Gastroesophageal sphincter (tissue), 4 donors: ENCODE measurements at regions not wholly inside any gene's neighbourhood (a gene's known extent, or its start where the extent isn't known, plus 50 kb on each side); places are given as distances from the start of the nearest gene placed in this dataset.
"Not testable (repeated sequence)": the region's sequence is repeated elsewhere in the genome, so short reads cannot be mapped to it uniquely, and the experiment has no call there.

ENCODE experiments used
- ATAC-seq: fragments of 150-250 bp; one replicate; pipeline ENCODE4 v1.9.1; 2016; ENCODE audit warnings: mild to moderate bottlenecking, moderate library complexity
- H3K27ac ChIP-seq, 4 donors: fragments of 200-600 bp; sonication (generic) in 3 of 4; 1 replicate in 3 of 4; 2 replicates in 1 of 4; pipeline ENCODE4 v1.5.1; 2016 to 2019
- H3K27me3 ChIP-seq: fragments of 200-600 bp; sonication (generic); one replicate; pipeline ENCODE4 v1.5.1; 2019
- H3K36me3 ChIP-seq, 2 donors: fragments of 200-600 bp; sonication (generic); one replicate each; pipeline ENCODE4 v1.5.1; 2019; ENCODE audit warnings: control low read depth in 1 of 2
- H3K4me1 ChIP-seq, 3 donors: fragments of 200-600 bp; sonication (generic); 1 replicate in 2 of 3; 2 replicates in 1 of 3; pipeline ENCODE4 v1.5.1; 2016 to 2019; ENCODE audit warnings: control low read depth in 2 of 3
- H3K4me3 ChIP-seq, 2 donors: fragments of 200-600 bp; sonication (generic); one replicate each; pipeline ENCODE4 v1.5.1; 2019; ENCODE audit warnings: mild to moderate bottlenecking in 1 of 2, moderate library complexity in 1 of 2
- H3K9me3 ChIP-seq, 3 donors: fragments of 200-600 bp; sonication (generic); one replicate each; pipeline ENCODE4 v1.5.1; 2017 to 2019; ENCODE audit warnings: control low read depth in 2 of 3
- EP300 ChIP-seq: sonication (generic); formaldehyde crosslinking; IDR thresholded peaks from one replicate; pipeline ENCODE4 v1.6.1; 2017; ENCODE audit warnings: antibody characterized with exemption, mild to moderate bottlenecking
- POLR2A ChIP-seq, 2 donors: fragments of 450-650 bp; IDR thresholded peaks; one replicate each; pipeline ENCODE4 v1.6.1; 2017; ENCODE audit warnings: antibody characterized with exemption in 2 of 2, mild to moderate bottlenecking in 2 of 2, moderate library complexity in 1 of 2
- POLR2AphosphoS5 ChIP-seq: sonication (generic); formaldehyde crosslinking; IDR thresholded peaks from one replicate; pipeline ENCODE4 v1.6.1; 2017; ENCODE audit warnings: antibody characterized with exemption
- whole genome bisulfite sequencing, 2 donors: methylation state at CpG; one replicate each; pipeline ENCODE4 v1.1.5; 2018; ENCODE audit warnings: low coverage in 1 of 2; 5-methylcytosine and 5-hydroxymethylcytosine counted together
- TF ChIP-seq, protein P1 (sequence below), 4 experiments: fragments of 200-600 bp in 2 of 4; fragments of 450-650 bp in 2 of 4; sonication (generic) in 1 of 4; IDR thresholded peaks; one replicate each; pipeline ENCODE4 v1.5.1; 2017 to 2019; ENCODE audit warnings: antibody characterized with exemption in 4 of 4, mild to moderate bottlenecking in 2 of 4, moderate library complexity in 2 of 4

- H3K27me3 ChIP-seq, result no peaks in the 10 kb centered on the region
- no peaks in the 10 kb centered on the region for H3K36me3 ChIP-seq
- no peaks in the 10 kb centered on the region for H3K4me1 ChIP-seq
- ATAC-seq, result no peak
- H3K27ac ChIP-seq, result no peak overlapping the region
- H3K9me3 ChIP-seq, result no peaks in the 10 kb centered on the region
- TF ChIP-seq EP300 (no peak), POLR2AphosphoS5 (no peak), POLR2A (IDR thresholded peaks at IDR 0.05) (no peak)
- TF ChIP-seq, protein P1, sequence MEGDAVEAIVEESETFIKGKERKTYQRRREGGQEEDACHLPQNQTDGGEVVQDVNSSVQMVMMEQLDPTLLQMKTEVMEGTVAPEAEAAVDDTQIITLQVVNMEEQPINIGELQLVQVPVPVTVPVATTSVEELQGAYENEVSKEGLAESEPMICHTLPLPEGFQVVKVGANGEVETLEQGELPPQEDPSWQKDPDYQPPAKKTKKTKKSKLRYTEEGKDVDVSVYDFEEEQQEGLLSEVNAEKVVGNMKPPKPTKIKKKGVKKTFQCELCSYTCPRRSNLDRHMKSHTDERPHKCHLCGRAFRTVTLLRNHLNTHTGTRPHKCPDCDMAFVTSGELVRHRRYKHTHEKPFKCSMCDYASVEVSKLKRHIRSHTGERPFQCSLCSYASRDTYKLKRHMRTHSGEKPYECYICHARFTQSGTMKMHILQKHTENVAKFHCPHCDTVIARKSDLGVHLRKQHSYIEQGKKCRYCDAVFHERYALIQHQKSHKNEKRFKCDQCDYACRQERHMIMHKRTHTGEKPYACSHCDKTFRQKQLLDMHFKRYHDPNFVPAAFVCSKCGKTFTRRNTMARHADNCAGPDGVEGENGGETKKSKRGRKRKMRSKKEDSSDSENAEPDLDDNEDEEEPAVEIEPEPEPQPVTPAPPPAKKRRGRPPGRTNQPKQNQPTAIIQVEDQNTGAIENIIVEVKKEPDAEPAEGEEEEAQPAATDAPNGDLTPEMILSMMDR (IDR thresholded peaks at IDR 0.05), result no peak
- H3K4me3 ChIP-seq, result no peak overlapping the region
Observed at GRCh38 chr20:1752045-1752444, 94.5 kb upstream of the SIRPG start.

DNA sequence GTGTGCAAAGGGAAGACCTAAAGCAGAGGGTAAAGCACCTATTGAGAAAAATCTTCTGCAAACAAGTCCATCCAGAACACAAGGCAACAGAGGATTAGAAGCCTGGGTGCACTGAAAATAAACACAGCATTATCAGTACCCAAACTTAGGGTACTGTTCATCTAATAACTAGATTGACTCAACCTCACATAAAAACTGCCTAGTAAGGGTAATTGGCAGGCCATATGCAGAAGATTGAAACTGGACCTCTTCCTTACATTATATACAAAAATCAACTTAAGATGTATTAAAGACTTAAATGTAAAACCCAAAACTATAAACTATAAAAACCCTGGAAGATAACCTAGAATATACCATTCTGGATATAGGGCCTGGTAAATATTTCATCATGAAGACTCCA is 91.2 kb upstream of the SIRPG start:
- H3K27ac ChIP-seq, result no peak overlapping the region
- no peaks in the 10 kb centered on the region for H3K36me3 ChIP-seq
- ATAC-seq, result no peak
- no peak overlapping the region for H3K4me3 ChIP-seq
- peaks cover 3% of the 10 kb centered on the region for H3K27me3 ChIP-seq
- no peaks in the 10 kb centered on the region for H3K9me3 ChIP-seq
- TF ChIP-seq POLR2A (IDR thresholded peaks at IDR 0.05) (no peak), POLR2AphosphoS5 (no peak), EP300 (no peak)
- TF ChIP-seq, protein P1 (IDR thresholded peaks at IDR 0.05), result no peak
- H3K4me1 ChIP-seq, result no peaks in the 10 kb centered on the region

GRCh38 chr20:1747953-1748577 is 90.5 kb upstream of the SIRPG start:
- 17 to 28% methylated on average over 1 to 3 of the region's 3 CpGs for WGBS, 2 donors
- TF ChIP-seq POLR2A (IDR thresholded peaks at IDR 0.05), result no peak
- TF ChIP-seq, protein P1 (IDR thresholded peaks at IDR 0.05), result no peak
- no peak for TF ChIP-seq EP300
- TF ChIP-seq POLR2AphosphoS5, result no peak
- peaks cover 3% of the 10 kb centered on the region for H3K27me3 ChIP-seq
- no peak for ATAC-seq
- no peaks in the 10 kb centered on the region for H3K4me1 ChIP-seq
- H3K36me3 ChIP-seq, result no peaks in the 10 kb centered on the region
- H3K9me3 ChIP-seq, result no peaks in the 10 kb centered on the region
- H3K27ac ChIP-seq, result no peak overlapping the region
- no peak overlapping the region for H3K4me3 ChIP-seq

DNA sequence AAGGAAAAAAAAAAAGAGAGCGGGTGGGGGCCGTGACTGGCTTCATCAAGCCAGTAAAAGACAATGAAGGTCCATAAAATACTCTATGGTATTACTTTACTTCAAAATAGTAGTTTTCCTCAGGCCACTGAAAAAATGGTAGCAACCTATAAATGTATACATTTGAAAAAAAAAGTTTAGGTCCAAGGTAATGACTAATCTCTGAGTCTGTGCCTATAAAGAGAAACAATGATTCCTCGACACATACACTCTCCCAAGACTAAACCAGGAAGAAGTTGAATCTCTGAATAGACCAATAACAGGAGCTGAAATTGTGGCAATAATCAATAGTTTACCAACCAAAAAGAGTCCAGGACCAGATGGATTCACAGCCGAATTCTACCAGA is 84.5 kb upstream of the SIRPG start:
- not testable (repeated sequence) for H3K27me3 ChIP-seq, H3K9me3 ChIP-seq, H3K27ac ChIP-seq, H3K4me3 ChIP-seq, ATAC-seq, H3K4me1 ChIP-seq, H3K36me3 ChIP-seq
- WGBS, 2 donors, result 76 to 84% methylated on average over 3 to 4 of the region's 4 CpGs

DNA sequence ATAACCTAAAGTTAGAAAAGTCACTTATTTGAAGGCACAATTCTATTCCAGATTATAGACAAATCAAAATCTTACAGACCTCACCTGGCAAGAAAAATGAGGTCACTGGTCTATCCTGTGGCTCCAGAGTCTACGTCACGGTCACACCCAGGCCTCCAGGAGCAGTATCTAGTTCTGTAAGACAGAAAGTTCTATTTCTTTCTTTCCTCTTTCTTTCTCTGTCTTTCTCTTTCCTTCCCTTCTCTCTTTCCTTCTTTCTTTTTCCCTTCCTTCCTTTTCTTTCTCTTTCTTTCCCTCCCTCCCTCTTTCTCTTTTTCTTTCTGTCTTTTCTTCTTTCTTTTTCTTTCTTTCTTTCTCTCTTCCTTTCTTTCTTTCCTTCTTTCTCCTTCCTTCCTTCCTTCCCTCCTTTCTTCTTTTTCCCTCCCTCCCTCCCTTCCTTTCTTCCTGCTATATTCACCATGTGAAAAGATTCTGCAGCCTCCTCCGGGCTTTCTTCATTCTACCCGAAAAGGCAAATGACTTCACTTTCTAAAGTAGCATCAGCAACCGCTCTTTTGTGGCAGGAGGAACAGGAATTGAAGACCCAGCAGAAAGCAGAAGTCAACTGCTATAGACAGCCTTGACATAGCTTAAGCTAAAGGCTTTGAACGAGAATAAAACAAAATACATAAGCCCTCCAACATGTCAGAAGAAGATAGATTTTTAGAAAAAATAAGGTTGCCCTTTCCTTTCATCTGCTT is 83.9 kb upstream of the SIRPG start:
- H3K9me3 ChIP-seq, result no peaks in the 10 kb centered on the region
- no peak for ATAC-seq
- H3K36me3 ChIP-seq, result no peaks in the 10 kb centered on the region
- TF ChIP-seq POLR2AphosphoS5 (no peak), EP300 (no peak), POLR2A (IDR thresholded peaks at IDR 0.05) (no peak)
- TF ChIP-seq, protein P1 (IDR thresholded peaks at IDR 0.05), result no peak
- H3K27me3 ChIP-seq, result peaks cover 10% of the 10 kb centered on the region
- H3K4me1 ChIP-seq, result no peaks in the 10 kb centered on the region
- WGBS, 2 donors, result 57 to 66% methylated on average over 3 to 5 of the region's 6 CpGs
- H3K4me3 ChIP-seq, result no peak overlapping the region
- H3K27ac ChIP-seq, result no peak overlapping the region
